ENCODE measurements at regions not wholly inside any gene's neighbourhood (a gene's known extent, or its start where the extent isn't known, plus 50 kb on each side); places are given as distances from the start of the nearest gene placed in this dataset.
"Not testable (repeated sequence)": the region's sequence is repeated elsewhere in the genome, so short reads cannot be mapped to it uniquely, and the experiment has no call there.

- DNase-seq = peak in 1 of 3 donors; percentile 10
Observed at GRCh38 chr2:87573386-87574192, 174.3 kb upstream of the PLGLB2 start.

DNA sequence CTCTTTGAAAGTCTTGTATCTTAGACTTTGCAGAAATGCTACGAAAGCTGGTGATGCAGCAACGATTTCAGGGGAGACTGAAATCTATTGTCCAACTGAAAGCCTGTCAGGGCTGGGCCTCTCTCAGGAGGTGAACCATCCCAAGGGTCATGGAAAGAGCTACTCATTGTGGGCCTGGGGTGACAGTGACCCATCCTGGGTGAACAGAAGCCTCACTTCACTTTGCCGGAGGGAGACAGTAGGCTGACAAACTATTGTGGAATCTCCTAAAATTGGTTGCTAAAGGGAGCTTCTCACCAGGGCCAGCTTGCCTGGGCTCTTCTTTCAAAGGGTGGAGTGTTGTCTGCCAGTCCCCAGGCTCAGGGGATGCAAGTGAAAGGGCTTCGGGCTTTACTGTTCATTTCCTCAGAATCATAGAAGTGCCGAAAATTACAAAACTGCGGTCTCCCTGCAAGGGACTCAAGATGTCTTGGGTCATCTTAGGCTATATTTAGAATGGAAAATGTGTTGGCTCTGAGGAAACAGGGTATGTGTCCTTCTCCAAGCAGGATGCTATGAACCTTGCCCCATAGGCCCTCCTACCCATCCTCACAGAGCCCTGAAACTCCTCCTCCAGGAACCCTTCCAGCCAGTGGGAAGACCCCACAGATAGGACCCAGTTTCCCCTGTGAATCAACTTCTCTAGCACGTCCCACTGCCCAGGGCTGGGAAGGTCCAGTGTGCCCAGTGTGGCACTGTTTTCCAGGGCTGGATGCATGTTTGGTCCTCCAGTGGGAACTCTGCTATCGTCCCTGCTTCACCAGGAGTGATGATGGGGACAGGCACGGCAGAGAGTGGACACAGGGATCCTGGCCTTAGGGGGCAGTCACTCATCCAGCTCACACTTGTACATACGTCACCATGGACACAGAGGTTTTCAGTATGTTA is 173.4 kb upstream of the PLGLB2 start:
- not testable (repeated sequence) for DNase-seq

GRCh38 chr2:87575138-87575537 is 172.7 kb upstream of the PLGLB2 start:
- DNase-seq = not testable (repeated sequence)

DNA sequence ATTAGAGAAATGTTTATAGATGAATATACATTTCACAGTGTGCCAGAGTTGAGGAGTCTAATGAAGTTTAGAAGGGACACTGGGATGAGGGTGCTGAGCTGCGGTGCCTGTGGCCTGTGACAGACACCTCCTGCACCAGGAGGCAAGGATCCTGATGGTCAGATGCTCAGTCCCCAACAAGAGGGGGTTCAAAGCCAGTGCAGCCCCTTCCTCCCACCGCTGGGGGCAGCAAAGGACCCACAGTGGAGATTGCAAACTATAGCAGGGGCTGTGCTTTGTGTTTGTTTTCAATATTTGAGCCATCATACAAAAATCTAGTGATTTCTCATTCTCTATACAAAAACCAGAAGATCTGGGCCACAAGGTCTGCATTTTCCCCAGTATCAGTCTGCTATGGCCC is 170.5 kb upstream of the PLGLB2 start:
- not testable (repeated sequence) for DNase-seq

GRCh38 chr2:87582152-87582551 is 165.7 kb upstream of the PLGLB2 start:
- not testable (repeated sequence) for DNase-seq

- DNase-seq = not testable (repeated sequence)
Observed at GRCh38 chr2:87582579-87582978, 165.3 kb upstream of the PLGLB2 start.

GRCh38 chr2:87583370-87583769 is 164.5 kb upstream of the PLGLB2 start:
- not testable (repeated sequence) for DNase-seq

DNA sequence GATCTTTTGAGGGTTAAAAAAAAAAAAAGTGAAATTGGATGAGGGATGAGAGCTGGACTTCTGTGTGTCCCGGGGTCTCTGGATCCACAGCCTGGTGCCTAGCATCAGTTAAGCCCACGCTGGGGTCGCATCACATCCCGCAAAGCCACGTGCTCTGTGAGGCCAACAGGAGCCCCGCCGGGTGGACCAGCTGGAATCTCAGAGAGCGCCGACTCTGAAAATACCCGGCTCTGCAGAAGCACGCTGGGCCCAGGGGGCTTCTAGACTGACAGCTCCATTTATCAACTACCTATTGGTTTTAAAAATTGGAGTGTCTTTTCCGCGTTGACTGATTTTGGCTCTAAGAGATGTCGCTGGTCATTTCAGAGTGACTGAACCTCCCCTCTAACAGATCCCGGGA is 164.1 kb upstream of the PLGLB2 start:
- DNase-seq = peak in 1 of 3 donors; percentile 11

- peak in 2 of 3 donors; percentile 39 to 67 for DNase-seq
Observed at GRCh38 chr2:87584268-87584906, 163.5 kb upstream of the PLGLB2 start.

DNA sequence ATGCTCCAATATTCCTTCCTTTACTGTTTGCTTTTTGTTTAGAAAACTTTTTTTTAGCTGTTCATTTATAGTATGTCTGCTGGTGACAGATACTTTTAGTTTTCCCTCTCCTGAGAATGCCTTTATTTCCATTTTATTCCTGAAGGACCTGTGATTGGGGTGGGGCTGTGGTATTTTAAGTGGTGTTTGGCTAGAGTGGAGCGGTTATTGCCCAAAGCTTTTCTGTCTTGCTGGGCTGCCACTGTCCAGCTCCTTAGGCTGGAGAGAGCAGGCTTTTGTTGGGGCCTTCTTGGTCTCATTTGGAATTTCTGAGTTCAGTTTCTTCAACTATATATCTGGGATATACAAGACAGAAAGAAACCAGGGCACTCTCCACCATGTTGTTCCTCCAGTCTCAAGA is 160.0 kb upstream of the PLGLB2 start:
- DNase-seq = not testable (repeated sequence)

GRCh38 chr2:87592974-87593373 is 154.9 kb upstream of the PLGLB2 start:
- DNase-seq = not testable (repeated sequence)

DNA sequence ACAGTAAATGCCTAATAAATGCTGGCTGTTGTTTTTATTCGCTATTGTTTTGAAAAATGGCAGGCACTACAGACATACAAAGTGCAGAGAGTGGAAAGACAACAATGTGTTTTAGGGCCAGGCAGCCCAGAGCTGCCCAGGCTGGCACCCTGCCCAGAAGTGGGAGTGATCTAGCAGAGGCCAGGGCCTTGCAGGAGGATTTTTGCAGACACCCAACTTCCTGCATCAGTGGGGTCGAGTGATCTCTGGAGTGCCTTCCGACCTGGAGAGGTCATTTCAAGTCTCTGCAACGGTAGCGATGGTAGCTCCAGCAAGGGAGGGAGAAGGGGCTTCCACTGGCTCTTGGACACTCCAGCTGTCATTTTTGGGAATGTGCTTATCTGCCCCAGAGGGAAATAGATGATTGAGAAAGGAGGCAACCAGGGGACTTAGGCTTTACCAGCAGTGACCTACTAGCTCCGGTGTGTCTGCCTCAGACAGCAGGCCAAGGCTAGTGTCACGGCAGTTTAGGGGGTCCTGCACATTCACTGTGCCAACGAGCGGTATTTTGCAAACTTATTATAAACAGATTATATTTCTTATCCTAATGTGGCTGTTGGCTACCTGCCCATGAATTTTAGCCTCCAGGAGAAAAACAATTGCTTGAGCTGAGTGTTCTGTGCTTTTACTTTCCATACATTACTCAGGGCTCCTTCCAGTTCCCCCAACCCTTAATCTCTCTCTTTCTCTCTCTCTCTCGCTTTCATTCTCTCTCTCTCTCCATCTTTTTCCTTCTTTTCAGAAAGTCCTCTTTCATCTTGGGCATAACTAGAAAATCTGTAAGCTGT is 153.9 kb upstream of the PLGLB2 start:
- peak in 2 of 3 donors; percentile 52 to 65 for DNase-seq

DNA sequence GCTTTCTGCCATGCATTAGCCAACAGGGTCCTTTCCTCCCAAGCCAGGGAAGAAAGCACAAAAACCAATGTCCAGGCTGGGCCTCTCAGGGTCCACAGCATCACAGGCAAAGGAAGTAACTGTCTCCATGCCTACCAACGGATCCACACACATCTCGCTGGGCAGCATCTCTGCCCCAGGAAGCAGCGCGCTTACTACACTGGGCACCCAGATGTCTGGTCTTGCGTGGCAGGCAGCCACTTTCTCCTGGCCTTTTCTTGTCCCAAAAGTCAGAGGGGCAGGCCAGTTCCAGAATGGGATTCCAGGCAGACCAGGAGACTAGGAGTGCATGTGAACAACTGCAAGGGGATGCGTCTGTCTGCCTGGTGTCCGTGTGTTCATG is 153.3 kb upstream of the PLGLB2 start:
- DNase-seq = peak in 2 of 3 donors; percentile 7 to 37

DNA sequence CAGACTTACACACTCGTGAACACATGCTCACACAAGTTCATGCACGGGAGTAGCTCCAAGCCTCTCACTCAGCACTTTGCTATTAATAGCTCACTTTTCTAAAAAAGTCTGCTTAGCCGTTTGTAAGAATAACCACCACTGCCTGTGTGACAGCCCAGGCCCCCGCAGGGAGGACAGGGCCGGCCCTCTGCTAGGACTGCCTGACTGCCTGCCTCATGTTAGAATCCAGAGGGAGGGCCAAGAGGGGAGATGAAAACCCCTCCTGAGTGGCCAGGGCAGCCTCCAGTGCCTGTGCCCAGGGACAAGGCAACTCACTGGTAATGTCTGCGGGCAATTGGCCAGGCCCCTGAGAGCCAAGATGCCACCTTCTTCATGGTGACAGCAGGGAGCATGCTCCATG is 152.9 kb upstream of the PLGLB2 start:
- peak in 2 of 3 donors; percentile 15 to 44 for DNase-seq

- not testable (repeated sequence) for DNase-seq
Observed at GRCh38 chr2:87600961-87601360, 146.9 kb upstream of the PLGLB2 start.

DNA sequence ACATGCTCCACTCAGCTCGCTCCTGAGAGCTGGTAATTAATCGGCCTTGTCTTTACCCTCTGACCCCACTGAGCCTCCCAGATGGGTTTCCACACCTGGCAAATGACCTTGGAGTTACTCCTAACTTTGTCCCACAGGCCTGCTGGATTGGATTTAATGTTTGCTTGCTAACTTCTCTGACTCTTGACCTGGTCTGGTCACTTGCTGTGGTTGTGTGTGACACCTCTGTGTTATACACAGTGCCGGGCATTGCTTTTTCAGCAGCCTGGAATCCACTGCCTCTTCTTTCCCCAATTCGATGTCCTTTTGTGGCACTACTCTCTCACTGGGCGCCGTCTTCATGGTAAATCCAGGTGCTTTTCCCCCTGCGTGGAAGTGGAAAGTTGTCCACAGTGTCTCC is 145.8 kb upstream of the PLGLB2 start:
- DNase-seq = not testable (repeated sequence)

DNA sequence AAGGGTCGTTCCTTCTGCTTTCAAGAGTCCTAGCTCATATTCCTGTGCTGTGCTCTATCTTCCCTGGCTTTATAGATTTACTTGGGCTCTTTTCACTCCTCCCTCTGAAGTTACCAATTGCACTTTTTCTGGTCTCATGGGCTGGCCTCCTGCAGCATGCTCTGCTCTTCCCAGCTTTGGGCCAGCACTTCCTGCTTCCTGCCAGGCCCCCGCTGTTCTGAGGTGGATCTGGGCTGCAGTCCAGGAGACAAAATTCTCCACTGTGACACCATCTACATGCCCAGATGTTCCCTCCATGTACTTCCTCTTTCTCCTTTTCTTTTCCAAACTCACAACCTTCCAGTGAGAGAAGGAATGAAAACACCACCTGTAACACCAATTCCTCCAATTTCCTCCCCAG is 145.2 kb upstream of the PLGLB2 start:
- DNase-seq = not testable (repeated sequence)

- peak in 1 of 3 donors; percentile 57 for DNase-seq
Observed at GRCh38 chr2:87603418-87604278, 144.2 kb upstream of the PLGLB2 start.

- peak in 2 of 3 donors; percentile 16 to 51 for DNase-seq
Observed at GRCh38 chr2:87604279-87604818, 143.5 kb upstream of the PLGLB2 start.

- DNase-seq = peak in 1 of 3 donors; percentile 10
Observed at GRCh38 chr2:87604980-87605379, 142.9 kb upstream of the PLGLB2 start.
